OCI-LY1 (cell line): ENCODE measurements at regions not wholly inside any gene's neighbourhood (a gene's known extent, or its start where the extent isn't known, plus 50 kb on each side); places are given as distances from the start of the nearest gene placed in this dataset.

Experiments
- H2AFZ ChIP-seq: fragments of 200-600 bp; sonication (generic), shearing (Covaris generic); 2 replicates; pipeline ENCODE4 v1.6.0; 2014; ENCODE audit warnings: antibody characterized with exemption, mild to moderate bottlenecking, low read length
- H3F3A ChIP-seq: fragments of 200-600 bp; sonication (generic), shearing (Covaris generic); 2 replicates; pipeline ENCODE4 v1.6.0; 2014; ENCODE audit warnings: mild to moderate bottlenecking, antibody characterized with exemption, low read length, moderate library complexity; ENCODE audit not compliant: insufficient read depth
- H3K27ac ChIP-seq: fragments of 200-600 bp; sonication (generic); 2 replicates; pipeline ENCODE4 v1.5.1; 2014; ENCODE audit warnings: low read length, mixed run types, mild to moderate bottlenecking, low read depth; ENCODE audit not compliant: poor library complexity, severe bottlenecking
- H3K27me3 ChIP-seq: fragments of 200-600 bp; sonication (generic); 2 replicates; pipeline ENCODE4 v1.6.0; 2014; ENCODE audit warnings: antibody characterized with exemption, mild to moderate bottlenecking, low read length, moderate library complexity; ENCODE audit not compliant: insufficient read depth
- H3K36me3 ChIP-seq: fragments of 200-600 bp; sonication (generic); 2 replicates; pipeline ENCODE4 v1.6.1; 2014; ENCODE audit warnings: mild to moderate bottlenecking, antibody characterized with exemption, low read length, moderate library complexity, mixed read lengths; ENCODE audit not compliant: insufficient read depth
- H3K4me1 ChIP-seq: fragments of 200-600 bp; sonication (generic); 2 replicates; pipeline ENCODE4 v1.5.1; 2014; ENCODE audit warnings: mild to moderate bottlenecking, low read length, moderate library complexity; ENCODE audit not compliant: insufficient read depth, severe bottlenecking
- H3K4me2 ChIP-seq: fragments of 200-600 bp; sonication (generic), shearing (Covaris generic); 2 replicates; pipeline ENCODE4 v1.6.1; 2014; ENCODE audit warnings: low read length
- H3K4me3 ChIP-seq: fragments of 200-600 bp; sonication (generic); 2 replicates; pipeline ENCODE4 v1.5.1; 2014; ENCODE audit warnings: low read length, low read depth, mild to moderate bottlenecking, mixed read lengths; ENCODE audit not compliant: poor library complexity, severe bottlenecking
- H3K79me2 ChIP-seq: fragments of 200-600 bp; shearing (Covaris generic); 2 replicates; pipeline ENCODE4 v1.6.1; 2016; ENCODE audit warnings: mixed run types, low read length, mixed read lengths; ENCODE audit not compliant: insufficient read depth
- H3K9ac ChIP-seq: fragments of 200-600 bp; sonication (generic), shearing (Covaris generic); 2 replicates; pipeline ENCODE4 v1.6.1; 2014; ENCODE audit warnings: mild to moderate bottlenecking, low read length, mixed read lengths
- H3K9me2 ChIP-seq: fragments of 200-600 bp; sonication (generic), shearing (Covaris generic); 2 replicates; pipeline ENCODE4 v1.6.1; 2014; ENCODE audit warnings: low read depth, mild to moderate bottlenecking, low read length, mixed read lengths
- H3K9me3 ChIP-seq: fragments of 200-600 bp; shearing (Covaris generic); 2 replicates; pipeline ENCODE4 v1.6.1; 2014; ENCODE audit warnings: low read length, mixed read lengths
- H4K20me1 ChIP-seq: fragments of 200-600 bp; sonication (generic), shearing (Covaris generic); 2 replicates; pipeline ENCODE4 v1.6.0; 2016; ENCODE audit warnings: mild to moderate bottlenecking, low read length; ENCODE audit not compliant: insufficient read depth
- CTCF ChIP-seq: fragments of 200-600 bp; sonication (generic), shearing (Covaris generic); IDR thresholded peaks from 2 replicates; pipeline ENCODE4 v1.5.1; 2017; ENCODE audit warnings: mild to moderate bottlenecking, antibody characterized with exemption, low read length, moderate library complexity, mixed read lengths
- EZH2 ChIP-seq: fragments of 200-600 bp; sonication (generic), shearing (Covaris generic); IDR thresholded peaks from 2 replicates; pipeline ENCODE4 v1.8.0; 2017; ENCODE audit warnings: borderline replicate concordance, mixed run types, mild to moderate bottlenecking, antibody characterized with exemption, low read length, moderate library complexity, mixed read lengths

GRCh38 chr9:17894501-17895160 is 315.8 kb downstream of the SH3GL2 start:
- no peaks in the 10 kb centered on the region for H3K9me3 ChIP-seq
- no peaks in the 10 kb centered on the region for H4K20me1 ChIP-seq
- H3K4me2 ChIP-seq: no peak overlapping the region
- no peaks in the 10 kb centered on the region for H3K9me2 ChIP-seq
- no peaks in the 10 kb centered on the region for H3K79me2 ChIP-seq
- TF ChIP-seq CTCF (no peak), EZH2 (no peak)
- no peaks in the 10 kb centered on the region for H3K36me3 ChIP-seq
- H3K4me1 ChIP-seq: no peaks in the 10 kb centered on the region
- H3F3A ChIP-seq: no peaks in the 10 kb centered on the region
- no peaks in the 10 kb centered on the region for H3K27me3 ChIP-seq
- H3K27ac ChIP-seq: no peak overlapping the region
- no peak overlapping the region for H3K9ac ChIP-seq
- no peak overlapping the region for H2AFZ ChIP-seq
- H3K4me3 ChIP-seq: no peak overlapping the region

- Histone ChIP-seq H3K9ac (no peak overlapping the region), H3K27me3 (no peaks in the 10 kb centered on the region), H3K79me2 (no peaks in the 10 kb centered on the region), H3K4me3 (no peak overlapping the region), H3F3A (no peaks in the 10 kb centered on the region), H3K9me3 (no peaks in the 10 kb centered on the region), H3K4me2 (no peak overlapping the region), H2AFZ (no peak overlapping the region), H4K20me1 (no peaks in the 10 kb centered on the region), H3K4me1 (no peaks in the 10 kb centered on the region), H3K36me3 (no peaks in the 10 kb centered on the region), H3K27ac (no peak overlapping the region), H3K9me2 (no peaks in the 10 kb centered on the region)
- no peak for TF ChIP-seq EZH2
- no peak for TF ChIP-seq CTCF
Observed at GRCh38 chr9:17900606-17901005, 321.7 kb downstream of the SH3GL2 start.

GRCh38 chr9:17905366-17905765 is 326.5 kb downstream of the SH3GL2 start:
- Histone ChIP-seq H3K9me2 (no peaks in the 10 kb centered on the region), H3K36me3 (no peaks in the 10 kb centered on the region), H3K4me2 (no peak overlapping the region), H3K27me3 (no peaks in the 10 kb centered on the region), H3K9me3 (no peaks in the 10 kb centered on the region), H3K79me2 (no peaks in the 10 kb centered on the region), H3K4me3 (no peak overlapping the region), H3K9ac (no peak overlapping the region), H3F3A (no peaks in the 10 kb centered on the region), H3K27ac (no peak overlapping the region), H2AFZ (no peak overlapping the region), H3K4me1 (no peaks in the 10 kb centered on the region), H4K20me1 (no peaks in the 10 kb centered on the region)
- TF ChIP-seq EZH2: no peak
- TF ChIP-seq CTCF: no peak
